ENCODE measurements at regions not wholly inside any gene's neighbourhood (a gene's known extent, or its start where the extent isn't known, plus 50 kb on each side); places are given as distances from the start of the nearest gene placed in this dataset.

GRCh38 chr18:78788161-78788560 lies 191.5 kb upstream of the SALL3 start:
- TF ChIP-seq CTCF (IDR thresholded peaks at IDR 0.05) (no peak), POLR2A (IDR thresholded peaks at IDR 0.05) (no peak)

Measured in heart left ventricle (tissue), 13 donors.